Keratinocyte (primary cell): ENCODE measurements at regions not wholly inside any gene's neighbourhood (a gene's known extent, or its start where the extent isn't known, plus 50 kb on each side); places are given as distances from the start of the nearest gene placed in this dataset.

Experiments
- CTCF ChIP-seq, 3 experiments: IDR thresholded peaks in 1 of 3; conservative IDR thresholded peaks in 1 of 3; optimal IDR thresholded peaks in 1 of 3; 2 replicates in 2 of 3; 3 replicates in 1 of 3; pipeline versions ENCODE3 to v1.5.1; 2011; ENCODE audit warnings: low read length in 3 of 3, mild to moderate bottlenecking in 3 of 3, moderate library complexity in 2 of 3, control low read depth in 1 of 3, inconsistent platforms in 1 of 3; ENCODE audit not compliant: insufficient read depth in 2 of 3; ENCODE audit errors: extremely low read depth in 1 of 3
- EZH2 ChIP-seq: IDR thresholded peaks from one replicate; pipeline ENCODE4 v1.6.1; 2012; ENCODE audit warnings: inconsistent platforms, mild to moderate bottlenecking, low read length, moderate library complexity

GRCh38 chr16:66168777-66169176 is 197.7 kb upstream of the CDH5 start:
- TF ChIP-seq CTCF (optimal IDR thresholded peaks at IDR 0.05 in 1 of 3, IDR thresholded peaks at IDR 0.05 in 1 of 3, conservative IDR thresholded peaks at IDR 0.05 in 1 of 3; ENCODE audit: extremely low read depth in 1 of 3, insufficient read depth in 2 of 3, low read length in 3 of 3) (no peak), EZH2 (no peak)
